ENCODE measurements at regions not wholly inside any gene's neighbourhood (a gene's known extent, or its start where the extent isn't known, plus 50 kb on each side); places are given as distances from the start of the nearest gene placed in this dataset.

- no peaks in the 10 kb centered on the region for H3F3A ChIP-seq (ENCODE audit: control insufficient read depth, insufficient read depth)
- H4K20me1 ChIP-seq (ENCODE audit: control insufficient read depth, insufficient read depth, low read depth, low read length) = no peaks in the 10 kb centered on the region
- H3K9me2 ChIP-seq (replicated peaks; ENCODE audit: control insufficient read depth, low read length) = no peaks in the 10 kb centered on the region
- no peak overlapping the region for H3K4me2 ChIP-seq (ENCODE audit: low read length)
- H3K4me3 ChIP-seq (ENCODE audit: low read length) = no peak overlapping the region
- H3K27ac ChIP-seq (ENCODE audit: low read depth, low read length) = no peak overlapping the region
- H3K4me1 ChIP-seq (ENCODE audit: control insufficient read depth, low read length) = no peaks in the 10 kb centered on the region
- no peaks in the 10 kb centered on the region for H3K9me3 ChIP-seq (ENCODE audit: control insufficient read depth, insufficient read depth, low read length)
- no peaks in the 10 kb centered on the region for H3K79me2 ChIP-seq (ENCODE audit: control insufficient read depth, low read length)
- no peaks in the 10 kb centered on the region for H3K36me3 ChIP-seq (ENCODE audit: control insufficient read depth, low read length)
- H3K27me3 ChIP-seq (ENCODE audit: control insufficient read depth, low read length) = no peaks in the 10 kb centered on the region
- no peak for TF ChIP-seq EZH2phosphoT487 (IDR thresholded peaks at IDR 0.05; ENCODE audit: borderline replicate concordance, low read length)
- no peak for TF ChIP-seq CTCF (IDR thresholded peaks at IDR 0.05; ENCODE audit: low read depth, low read length, poor library complexity, severe bottlenecking)
Observed at GRCh38 chr11:112842151-112842550, 119.1 kb upstream of the NCAM1 start.

GRCh38 chr11:112844517-112844916 lies 116.7 kb upstream of the NCAM1 start:
- H3K4me1 ChIP-seq (ENCODE audit: control insufficient read depth, low read length) = no peaks in the 10 kb centered on the region

GRCh38 chr11:112847568-112847967 lies 113.7 kb upstream of the NCAM1 start:
- Histone ChIP-seq H3F3A (ENCODE audit: control insufficient read depth, insufficient read depth) (no peaks in the 10 kb centered on the region), H4K20me1 (ENCODE audit: control insufficient read depth, insufficient read depth, low read depth, low read length) (no peaks in the 10 kb centered on the region), H3K9me2 (replicated peaks; ENCODE audit: control insufficient read depth, low read length) (no peaks in the 10 kb centered on the region), H3K36me3 (ENCODE audit: control insufficient read depth, low read length) (no peaks in the 10 kb centered on the region), H3K79me2 (ENCODE audit: control insufficient read depth, low read length) (no peaks in the 10 kb centered on the region), H3K4me1 (ENCODE audit: control insufficient read depth, low read length) (no peaks in the 10 kb centered on the region), H3K9me3 (ENCODE audit: control insufficient read depth, insufficient read depth, low read length) (no peaks in the 10 kb centered on the region), H3K4me3 (ENCODE audit: low read length) (no peak overlapping the region), H3K4me2 (ENCODE audit: low read length) (no peak overlapping the region), H3K27me3 (ENCODE audit: control insufficient read depth, low read length) (no peaks in the 10 kb centered on the region), H3K27ac (ENCODE audit: low read depth, low read length) (no peak overlapping the region)
- TF ChIP-seq CTCF (IDR thresholded peaks at IDR 0.05; ENCODE audit: low read depth, low read length, poor library complexity, severe bottlenecking) (no peak), EZH2phosphoT487 (IDR thresholded peaks at IDR 0.05; ENCODE audit: borderline replicate concordance, low read length) (no peak)

More at GRCh38 chr11:112844517-112844916, 116.7 kb upstream of the NCAM1 start:
- Histone ChIP-seq H3F3A (ENCODE audit: control insufficient read depth, insufficient read depth) (no peaks in the 10 kb centered on the region), H3K9me2 (replicated peaks; ENCODE audit: control insufficient read depth, low read length) (no peaks in the 10 kb centered on the region), H3K4me2 (ENCODE audit: low read length) (no peak overlapping the region), H3K4me3 (ENCODE audit: low read length) (no peak overlapping the region), H3K36me3 (ENCODE audit: control insufficient read depth, low read length) (no peaks in the 10 kb centered on the region), H4K20me1 (ENCODE audit: control insufficient read depth, insufficient read depth, low read depth, low read length) (no peaks in the 10 kb centered on the region), H3K27me3 (ENCODE audit: control insufficient read depth, low read length) (no peaks in the 10 kb centered on the region), H3K79me2 (ENCODE audit: control insufficient read depth, low read length) (no peaks in the 10 kb centered on the region), H3K9me3 (ENCODE audit: control insufficient read depth, insufficient read depth, low read length) (no peaks in the 10 kb centered on the region), H3K27ac (ENCODE audit: low read depth, low read length) (no peak overlapping the region)
- TF ChIP-seq EZH2phosphoT487 (IDR thresholded peaks at IDR 0.05; ENCODE audit: borderline replicate concordance, low read length) (no peak), CTCF (IDR thresholded peaks at IDR 0.05; ENCODE audit: low read depth, low read length, poor library complexity, severe bottlenecking) (no peak)

Data from DOHH2 (cell line).